GM20000 (cell line): ENCODE measurements at regions not wholly inside any gene's neighbourhood (a gene's known extent, or its start where the extent isn't known, plus 50 kb on each side); places are given as distances from the start of the nearest gene placed in this dataset.

Source experiments
- DNase-seq: peaks from one replicate; pipeline ENCODE4 v3.0.0; 2012; ENCODE audit warnings: low spot score
- CTCF ChIP-seq: IDR thresholded peaks from 2 replicates; pipeline ENCODE4 v1.5.1; 2012; ENCODE audit warnings: mild to moderate bottlenecking, control low read depth; ENCODE audit errors: extremely low read depth, missing control alignments

GRCh38 chr3:159643406-159643805 lies 345.2 kb upstream of the IL12A start:
- no peak for DNase-seq
- no peak for TF ChIP-seq CTCF

GRCh38 chr3:159645874-159646273 lies 342.8 kb upstream of the IL12A start:
- DNase-seq, result no peak
- no peak for TF ChIP-seq CTCF

GRCh38 chr3:159649951-159650350 lies 338.7 kb upstream of the IL12A start:
- no peak for DNase-seq

GRCh38 chr3:159650726-159651125 lies 337.9 kb upstream of the IL12A start:
- no peak for DNase-seq
- TF ChIP-seq CTCF, result no peak

More at GRCh38 chr3:159649951-159650350, 338.7 kb upstream of the IL12A start:
- TF ChIP-seq CTCF, result no peak

- TF ChIP-seq CTCF, result no peak
- DNase-seq, result no peak
Observed at GRCh38 chr3:159652452-159652851, 336.2 kb upstream of the IL12A start.

- no peak for TF ChIP-seq CTCF
- no peak for DNase-seq
Observed at GRCh38 chr3:159654183-159655134, 334.2 kb upstream of the IL12A start.

- DNase-seq, result no peak
- no peak for TF ChIP-seq CTCF
Observed at GRCh38 chr3:159655202-159655601, 333.4 kb upstream of the IL12A start.
